ENCODE measurements at regions not wholly inside any gene's neighbourhood (a gene's known extent, or its start where the extent isn't known, plus 50 kb on each side); places are given as distances from the start of the nearest gene placed in this dataset.
"Not testable (repeated sequence)": the region's sequence is repeated elsewhere in the genome, so short reads cannot be mapped to it uniquely, and the experiment has no call there.

DNA sequence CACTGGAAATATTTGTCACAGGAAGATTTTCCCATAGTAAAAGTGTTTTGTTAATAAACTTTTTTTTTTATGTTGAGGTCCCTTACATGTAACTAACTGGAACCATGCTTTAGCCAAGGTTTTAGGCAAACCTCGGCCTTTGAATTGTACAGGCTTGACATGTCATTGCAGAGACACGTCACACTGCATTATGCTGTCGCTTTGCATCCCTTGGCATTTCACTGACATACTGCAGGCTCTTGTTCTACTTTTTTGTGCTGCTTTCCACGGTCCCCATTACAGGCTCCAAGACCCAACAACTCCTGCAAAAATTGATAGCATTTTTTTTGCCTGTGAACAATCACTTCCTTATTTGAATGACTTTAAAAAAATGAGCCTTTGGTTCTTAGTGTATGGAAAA lies 112.5 kb upstream of the POMZP3 start:
- TF ChIP-seq POLR2A, CTCF (IDR thresholded peaks at IDR 0.05): not testable (repeated sequence)

All from right lobe of liver (tissue), 4 donors.